PFSK-1 (cell line): ENCODE measurements at regions not wholly inside any gene's neighbourhood (a gene's known extent, or its start where the extent isn't known, plus 50 kb on each side); places are given as distances from the start of the nearest gene placed in this dataset.

Experiments
- POLR2AphosphoS5 ChIP-seq: IDR thresholded peaks from 2 replicates; pipeline ENCODE4 v1.6.1; 2012; ENCODE audit warnings: low read depth, mild to moderate bottlenecking, control low read depth, low read length, moderate library complexity
- SIN3A ChIP-seq: IDR thresholded peaks from 2 replicates; pipeline ENCODE4 v1.6.1; 2012; ENCODE audit warnings: mild to moderate bottlenecking, low read length, moderate library complexity, borderline replicate concordance; ENCODE audit not compliant: insufficient read depth

DNA sequence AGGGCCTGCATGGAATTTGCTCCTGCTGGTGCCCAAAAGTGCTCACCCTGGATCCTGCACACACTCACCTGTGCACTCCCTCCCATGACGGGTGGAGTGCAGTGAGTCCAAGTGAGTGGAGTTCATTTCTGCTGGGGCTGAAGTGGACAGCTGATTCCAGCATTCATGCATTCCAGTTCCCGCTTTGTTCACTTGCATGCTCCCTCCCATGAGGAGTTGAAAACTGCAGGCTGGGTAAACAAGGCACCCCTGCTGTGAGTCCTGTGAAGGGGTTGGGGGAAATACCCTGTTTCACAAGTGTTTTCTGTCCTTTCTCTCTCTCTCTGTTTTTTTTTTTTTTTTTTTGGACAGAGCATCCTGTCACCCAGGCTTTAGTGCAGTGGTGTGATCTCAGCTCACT is 454.1 kb upstream of the NOX3 start:
- no peak for TF ChIP-seq POLR2AphosphoS5
- TF ChIP-seq SIN3A = no peak
